Neuron (in vitro differentiated cells): ENCODE measurements at regions not wholly inside any gene's neighbourhood (a gene's known extent, or its start where the extent isn't known, plus 50 kb on each side); places are given as distances from the start of the nearest gene placed in this dataset.

ENCODE experiments used
- H2AFZ ChIP-seq: one replicate; pipeline ENCODE4 v1.6.1; 2013; ENCODE audit warnings: low read depth, mild to moderate bottlenecking, inconsistent platforms, low read length, moderate library complexity
- H3K27me3 ChIP-seq: one replicate; pipeline ENCODE4 v1.6.1; 2013; ENCODE audit warnings: low read length; ENCODE audit not compliant: insufficient read depth
- H3K36me3 ChIP-seq: one replicate; pipeline ENCODE4 v1.6.1; 2013; ENCODE audit warnings: low read length; ENCODE audit not compliant: insufficient read depth
- H3K4me1 ChIP-seq: one replicate; pipeline ENCODE4 v1.6.1; 2013; ENCODE audit warnings: low read length; ENCODE audit not compliant: insufficient read depth
- H3K4me3 ChIP-seq: 2 replicates; pipeline ENCODE4 v1.5.1; 2013; ENCODE audit warnings: mild to moderate bottlenecking, low read length, moderate library complexity
- H3K9me3 ChIP-seq: one replicate; pipeline ENCODE4 v1.6.1; 2013; ENCODE audit warnings: low read length

GRCh38 chr21:15195104-15195503 lies 130.3 kb upstream of the NRIP1 start:
- Histone ChIP-seq H2AFZ (no peak overlapping the region), H3K4me1 (peaks cover 7% of the 10 kb centered on the region), H3K4me3 (no peak overlapping the region), H3K9me3 (no peaks in the 10 kb centered on the region), H3K27me3 (peaks cover 21% of the 10 kb centered on the region), H3K36me3 (no peaks in the 10 kb centered on the region)

GRCh38 chr21:15195768-15196167 lies 131.0 kb upstream of the NRIP1 start:
- H3K36me3 ChIP-seq: no peaks in the 10 kb centered on the region
- no peak overlapping the region for H2AFZ ChIP-seq
- no peak overlapping the region for H3K4me3 ChIP-seq
- H3K9me3 ChIP-seq: no peaks in the 10 kb centered on the region
- peaks cover 4% of the 10 kb centered on the region for H3K4me1 ChIP-seq
- H3K27me3 ChIP-seq: peaks cover 19% of the 10 kb centered on the region

GRCh38 chr21:15197696-15198095 lies 132.9 kb upstream of the NRIP1 start:
- Histone ChIP-seq H3K9me3 (no peaks in the 10 kb centered on the region), H3K27me3 (peaks cover 12% of the 10 kb centered on the region), H3K4me3 (no peak overlapping the region)

GRCh38 chr21:15199414-15200383 lies 134.9 kb upstream of the NRIP1 start:
- Histone ChIP-seq H3K4me3 (no peak overlapping the region), H3K27me3 (no peaks in the 10 kb centered on the region), H3K9me3 (no peaks in the 10 kb centered on the region), H2AFZ (no peak overlapping the region), H3K36me3 (no peaks in the 10 kb centered on the region), H3K4me1 (peaks cover 1% of the 10 kb centered on the region)

More at GRCh38 chr21:15197696-15198095, 132.9 kb upstream of the NRIP1 start:
- Histone ChIP-seq H3K4me1 (no peaks in the 10 kb centered on the region), H3K36me3 (no peaks in the 10 kb centered on the region), H2AFZ (no peak overlapping the region)

GRCh38 chr21:15203740-15204139 lies 138.9 kb upstream of the NRIP1 start:
- Histone ChIP-seq H3K4me3 (no peak overlapping the region), H2AFZ (no peak overlapping the region), H3K27me3 (no peaks in the 10 kb centered on the region), H3K9me3 (no peaks in the 10 kb centered on the region), H3K4me1 (peaks cover 1% of the 10 kb centered on the region), H3K36me3 (no peaks in the 10 kb centered on the region)

GRCh38 chr21:15204140-15204969 lies 139.6 kb upstream of the NRIP1 start:
- Histone ChIP-seq H3K27me3 (no peaks in the 10 kb centered on the region), H3K36me3 (no peaks in the 10 kb centered on the region), H3K9me3 (no peaks in the 10 kb centered on the region), H3K4me1 (peaks cover 1% of the 10 kb centered on the region), H2AFZ (no peak overlapping the region), H3K4me3 (no peak overlapping the region)

GRCh38 chr21:15204970-15205286 lies 140.1 kb upstream of the NRIP1 start:
- Histone ChIP-seq H3K4me1 (peaks cover 1% of the 10 kb centered on the region), H3K9me3 (no peaks in the 10 kb centered on the region), H3K4me3 (no peak overlapping the region), H3K36me3 (no peaks in the 10 kb centered on the region), H2AFZ (no peak overlapping the region), H3K27me3 (no peaks in the 10 kb centered on the region)

- H3K27me3 ChIP-seq: no peaks in the 10 kb centered on the region
- no peak overlapping the region for H3K4me3 ChIP-seq
- H3K36me3 ChIP-seq: no peaks in the 10 kb centered on the region
- H2AFZ ChIP-seq: no peak overlapping the region
- peaks cover 1% of the 10 kb centered on the region for H3K4me1 ChIP-seq
- no peaks in the 10 kb centered on the region for H3K9me3 ChIP-seq
Observed at GRCh38 chr21:15206514-15206913, 141.7 kb upstream of the NRIP1 start.

- Histone ChIP-seq H3K4me1 (peaks cover 1% of the 10 kb centered on the region), H3K36me3 (no peaks in the 10 kb centered on the region), H3K27me3 (no peaks in the 10 kb centered on the region), H2AFZ (no peak overlapping the region), H3K9me3 (no peaks in the 10 kb centered on the region), H3K4me3 (no peak overlapping the region)
Observed at GRCh38 chr21:15207231-15207630, 142.4 kb upstream of the NRIP1 start.

- H3K27me3 ChIP-seq: no peaks in the 10 kb centered on the region
- no peaks in the 10 kb centered on the region for H3K36me3 ChIP-seq
- H3K4me3 ChIP-seq: no peak overlapping the region
- no peak overlapping the region for H2AFZ ChIP-seq
- H3K4me1 ChIP-seq: peaks cover 1% of the 10 kb centered on the region
- no peaks in the 10 kb centered on the region for H3K9me3 ChIP-seq
Observed at GRCh38 chr21:15207635-15208370, 143.0 kb upstream of the NRIP1 start.

GRCh38 chr21:15208786-15209185 lies 144.0 kb upstream of the NRIP1 start:
- no peaks in the 10 kb centered on the region for H3K9me3 ChIP-seq

GRCh38 chr21:15209224-15209623 lies 144.4 kb upstream of the NRIP1 start:
- Histone ChIP-seq H3K36me3 (no peaks in the 10 kb centered on the region), H3K9me3 (no peaks in the 10 kb centered on the region), H3K4me3 (no peak overlapping the region), H3K27me3 (no peaks in the 10 kb centered on the region), H2AFZ (no peak overlapping the region), H3K4me1 (no peaks in the 10 kb centered on the region)

More at GRCh38 chr21:15208786-15209185, 144.0 kb upstream of the NRIP1 start:
- H3K36me3 ChIP-seq: no peaks in the 10 kb centered on the region
- H3K4me3 ChIP-seq: no peak overlapping the region
- H3K4me1 ChIP-seq: no peaks in the 10 kb centered on the region
- H3K27me3 ChIP-seq: no peaks in the 10 kb centered on the region
- H2AFZ ChIP-seq: no peak overlapping the region
